IMR-90 (cell line): ENCODE measurements at regions not wholly inside any gene's neighbourhood (a gene's known extent, or its start where the extent isn't known, plus 50 kb on each side); places are given as distances from the start of the nearest gene placed in this dataset.

ENCODE experiments used
- ATAC-seq: fragments of 200-7000 bp; cut with Tn5 transposase; 2 replicates; pipeline ENCODE4 v1.9.1; 2020; ENCODE audit warnings: low read depth, mild to moderate bottlenecking, moderate library complexity
- BruUV-seq: library from RNA; stranded (reverse); fragments of 400-500 nt; replicated peaks from 2 replicates; lab custom pipeline; 2021; lab: Mats Ljungman, UMichigan
- CTCF ChIA-PET: fragments of 300-600 bp; formaldehyde crosslinking; extraction: SDS; loops from one replicate; lab custom pipeline; 2021; ENCODE audit warnings: antibody characterized with exemption; lab: Yijun Ruan, JAX
- POLR2A ChIA-PET: fragments of 300-600 bp; sonication (Branson Sonifier 250); formaldehyde crosslinking; loops from one replicate; lab custom pipeline; 2022; ENCODE audit warnings: antibody characterized with exemption; ENCODE audit not compliant: unreplicated experiment; lab: Charles Lee
- DNase-seq: peaks from one replicate; pipeline ENCODE4 v3.0.0; 2013
- H2AFZ ChIP-seq: replicated peaks from 2 replicates; pipeline ENCODE3; 2013; ENCODE audit warnings: low read length, mild to moderate bottlenecking; ENCODE audit not compliant: poor library complexity
- H2AK5ac ChIP-seq: 2 replicates; pipeline ENCODE4 v1.6.1; 2013; ENCODE audit warnings: low read depth, low read length, inconsistent platforms
- H2AK9ac ChIP-seq: replicated peaks from 2 replicates; pipeline ENCODE3; 2013; ENCODE audit warnings: mild to moderate bottlenecking, low read depth, low read length, moderate library complexity; ENCODE audit not compliant: poor library complexity
- H2BK120ac ChIP-seq: 2 replicates; pipeline ENCODE4 v1.6.1; 2013; ENCODE audit warnings: low read depth, low read length, inconsistent platforms
- H2BK15ac ChIP-seq: 3 replicates; pipeline ENCODE4 v1.6.1; 2013; ENCODE audit warnings: low read depth, low read length, inconsistent platforms
- H2BK20ac ChIP-seq: 2 replicates; pipeline ENCODE4 v1.6.1; 2013; ENCODE audit warnings: low read depth, mild to moderate bottlenecking, inconsistent platforms, low read length, moderate library complexity
- H2BK5ac ChIP-seq: 2 replicates; pipeline ENCODE4 v1.6.1; 2013; ENCODE audit warnings: mild to moderate bottlenecking, low read depth, low read length, inconsistent platforms; ENCODE audit not compliant: poor library complexity, severe bottlenecking
- H3K14ac ChIP-seq: replicated peaks from 2 replicates; pipeline ENCODE4 v1.6.1; 2013; ENCODE audit warnings: low read depth, low read length, inconsistent platforms
- H3K18ac ChIP-seq: 2 replicates; pipeline ENCODE4 v1.6.1; 2013; ENCODE audit warnings: low read depth, low read length, control low read depth
- H3K23ac ChIP-seq: 2 replicates; pipeline ENCODE4 v1.6.1; 2013; ENCODE audit warnings: low read depth, low read length, inconsistent platforms
- H3K27ac ChIP-seq: 2 replicates; pipeline ENCODE4 v1.5.1; 2013; ENCODE audit warnings: mild to moderate bottlenecking, control low read depth, low read length; ENCODE audit not compliant: insufficient read depth
- H3K27me3 ChIP-seq: 2 replicates; pipeline ENCODE4 v1.6.1; 2013; ENCODE audit warnings: low read length; ENCODE audit not compliant: control insufficient read depth, insufficient read depth
- H3K36me3 ChIP-seq: 2 replicates; pipeline ENCODE4 v1.6.1; 2013; ENCODE audit warnings: low read length, mixed read lengths; ENCODE audit not compliant: control insufficient read depth, insufficient read depth
- H3K4ac ChIP-seq: 2 replicates; pipeline ENCODE4 v1.6.1; 2013; ENCODE audit warnings: low read depth, low read length, inconsistent platforms
- H3K4me1 ChIP-seq: 2 replicates; pipeline ENCODE4 v1.6.1; 2013; ENCODE audit warnings: low read length, mixed read lengths; ENCODE audit not compliant: control insufficient read depth, insufficient read depth
- H3K4me2 ChIP-seq: 2 replicates; pipeline ENCODE4 v1.6.1; 2013; ENCODE audit warnings: low read depth, mild to moderate bottlenecking, control low read depth, low read length, moderate library complexity
- H3K4me3 ChIP-seq: 2 replicates; pipeline ENCODE4 v1.5.1; 2013; ENCODE audit warnings: low read depth, mild to moderate bottlenecking, control low read depth, low read length, moderate library complexity; ENCODE audit not compliant: insufficient read depth
- H3K56ac ChIP-seq: 2 replicates; pipeline ENCODE4 v1.6.1; 2013; ENCODE audit warnings: low read length, inconsistent platforms; ENCODE audit not compliant: insufficient read depth; ENCODE audit errors: extremely low read depth
- H3K79me1 ChIP-seq, 2 experiments: 2 replicates each; pipeline ENCODE4 v1.6.1; 2013; ENCODE audit warnings: low read length in 2 of 2, inconsistent platforms in 1 of 2, low read depth in 1 of 2
- H3K9ac ChIP-seq: 2 replicates; pipeline ENCODE4 v1.6.1; 2013; ENCODE audit warnings: low read depth, low read length, control low read depth
- H3K9me1 ChIP-seq: 2 replicates; pipeline ENCODE4 v1.6.1; 2013; ENCODE audit warnings: low read length, inconsistent platforms; ENCODE audit not compliant: insufficient read depth
- H3K9me3 ChIP-seq: 2 replicates; pipeline ENCODE4 v1.6.1; 2013; ENCODE audit warnings: low read length; ENCODE audit not compliant: control insufficient read depth, insufficient read depth
- H4K20me1 ChIP-seq: 2 replicates; pipeline ENCODE4 v1.6.1; 2013; ENCODE audit warnings: low read length, inconsistent platforms; ENCODE audit not compliant: insufficient read depth
- H4K5ac ChIP-seq: 2 replicates; pipeline ENCODE4 v1.6.1; 2013; ENCODE audit warnings: mild to moderate bottlenecking, low read depth, low read length, control low read depth
- H4K8ac ChIP-seq, 2 experiments: 2 replicates each; pipeline ENCODE4 v1.6.1; 2013; ENCODE audit warnings: low read depth in 2 of 2, low read length in 2 of 2, control low read depth in 1 of 2, inconsistent platforms in 1 of 2
- H4K91ac ChIP-seq: 2 replicates; pipeline ENCODE4 v1.6.1; 2013; ENCODE audit warnings: low read depth, low read length, inconsistent platforms; ENCODE audit not compliant: insufficient read depth
- BHLHE40 ChIP-seq: fragments of 150-350 bp; IDR thresholded peaks from 2 replicates; pipeline ENCODE4 v1.6.1; 2016; ENCODE audit warnings: mild to moderate bottlenecking, low read depth, low read length
- CEBPB ChIP-seq: IDR thresholded peaks from 2 replicates; pipeline ENCODE4 v1.6.1; 2012; ENCODE audit warnings: low read depth, low read length, improper control_type of control experiment
- CHD1 ChIP-seq: IDR thresholded peaks from 2 replicates; pipeline ENCODE4 v1.6.1; 2012; ENCODE audit warnings: low read depth, low read length, improper control_type of control experiment
- CTCF ChIP-seq: conservative IDR thresholded peaks from 2 replicates; pipeline ENCODE4 v1.5.1; 2012; ENCODE audit warnings: mild to moderate bottlenecking, low read depth, low read length, improper control_type of control experiment
- ELK1 ChIP-seq: fragments of 150-350 bp; IDR thresholded peaks from 2 replicates; pipeline ENCODE4 v1.6.1; 2016; ENCODE audit warnings: low read depth, mild to moderate bottlenecking, low read length, moderate library complexity, borderline replicate concordance
- FOS ChIP-seq: fragments of 150-350 bp; IDR thresholded peaks from 2 replicates; pipeline ENCODE4 v1.6.1; 2016; ENCODE audit warnings: low read depth, low read length
- MAFK ChIP-seq: IDR thresholded peaks from 2 replicates; pipeline ENCODE4 v1.6.1; 2012; ENCODE audit warnings: low read depth, low read length, improper control_type of control experiment
- MAZ ChIP-seq: IDR thresholded peaks from 2 replicates; pipeline ENCODE4 v1.6.1; 2012; ENCODE audit warnings: low read depth, mild to moderate bottlenecking, low read length, improper control_type of control experiment, moderate library complexity, borderline replicate concordance
- MXI1 ChIP-seq: IDR thresholded peaks from 2 replicates; pipeline ENCODE4 v1.6.1; 2012; ENCODE audit warnings: low read depth, mild to moderate bottlenecking, low read length, moderate library complexity, borderline replicate concordance
- NFE2L2 ChIP-seq: fragments of 150-350 bp; IDR thresholded peaks from 2 replicates; pipeline ENCODE4 v1.6.1; 2016; ENCODE audit warnings: low read depth, mild to moderate bottlenecking, low read length
- POLR2A ChIP-seq: IDR thresholded peaks from 2 replicates; pipeline ENCODE4 v1.6.1; 2012; ENCODE audit warnings: mild to moderate bottlenecking, low read depth, low read length
- RAD21 ChIP-seq: IDR thresholded peaks from 2 replicates; pipeline ENCODE4 v1.6.1; 2012; ENCODE audit warnings: low read length, improper control_type of control experiment
- RCOR1 ChIP-seq: IDR thresholded peaks from 2 replicates; pipeline ENCODE4 v1.6.1; 2012; ENCODE audit warnings: mild to moderate bottlenecking, low read length, improper control_type of control experiment; ENCODE audit not compliant: insufficient replicate concordance
- RFX5 ChIP-seq: IDR thresholded peaks from 2 replicates; pipeline ENCODE4 v1.8.0; 2012; ENCODE audit warnings: low read depth, mild to moderate bottlenecking, low read length, moderate library complexity
- SMC3 ChIP-seq: fragments of 150-350 bp; IDR thresholded peaks from 2 replicates; pipeline ENCODE4 v1.6.1; 2016; ENCODE audit warnings: low read depth, mild to moderate bottlenecking, antibody characterized with exemption, low read length, moderate library complexity
- USF2 ChIP-seq: fragments of 150-350 bp; IDR thresholded peaks from 2 replicates; pipeline ENCODE4 v1.6.1; 2017; ENCODE audit warnings: mild to moderate bottlenecking, antibody characterized with exemption, low read length, low read depth
- WGBS, 2 experiments: methylation state at CpG; one replicate each; pipeline versions ENCODE4 v1.1.5 to v1.1.7; 2013; ENCODE audit warnings: missing lambda C conversion rate in 2 of 2; ENCODE audit not compliant: insufficient read length in 1 of 2; ENCODE audit errors: extremely low coverage in 2 of 2; 5-methylcytosine and 5-hydroxymethylcytosine counted together
- dilution Hi-C: fragments of 300-500 bp; cut with HindIII; formaldehyde crosslinking; loops from one replicate; pipeline ENCODE4 v1.14.3; 2018; ENCODE audit warnings: low sequenced_read_pairs; ENCODE audit not compliant: unreplicated experiment
- in situ Hi-C: fragments of 300-500 bp; cut with MboI; formaldehyde crosslinking; loops from 3 replicates; pipeline ENCODE4 v1.14.3; 2019; ENCODE audit warnings: low sequenced_read_pairs, inconsistent platforms, mixed read lengths
- intact Hi-C: fragments of 100-400 bp; cut with micrococcal nuclease; formaldehyde crosslinking; loops from 2 replicates; pipeline ENCODE4 v1.10.0; 2022

- peaks cover 34% of the 10 kb centered on the region for H3K27me3 ChIP-seq
- no peak overlapping the region for H3K4me2 ChIP-seq
- H3K79me1 ChIP-seq = no peaks in the 10 kb centered on the region
- no peak overlapping the region for H4K5ac ChIP-seq
- no peaks in the 10 kb centered on the region for H3K4me1 ChIP-seq
- no peaks in the 10 kb centered on the region for H4K20me1 ChIP-seq
- H2AK5ac ChIP-seq = no peak overlapping the region
- no peak overlapping the region for H3K56ac ChIP-seq
- no peak overlapping the region for H3K27ac ChIP-seq
- no peak overlapping the region for H3K18ac ChIP-seq
- no peak overlapping the region for H4K91ac ChIP-seq
- 50% methylated on average over 1 of the region's 2 CpGs; no CpG with 5 or more reads in 1 of the 2 experiments for WGBS, 2 experiments
- H2BK5ac ChIP-seq = no peak overlapping the region
- TF ChIP-seq RAD21 (no peak), NFE2L2 (no peak), FOS (no peak), CEBPB (no peak), RFX5 (no peak), SMC3 (no peak), RCOR1 (no peak), CHD1 (no peak), BHLHE40 (no peak), MAFK (no peak), POLR2A (no peak), ELK1 (no peak), MXI1 (no peak), USF2 (no peak), MAZ (no peak), CTCF (no peak)
- DNase-seq = no peak
- no peak overlapping the region for H3K23ac ChIP-seq
- no peak overlapping the region for H3K14ac ChIP-seq
- no peak overlapping the region for H3K4ac ChIP-seq
- no peak overlapping the region for H2BK120ac ChIP-seq
- no peak overlapping the region for H2AFZ ChIP-seq
- no TSS peak for BruUV-seq
- POLR2A ChIA-PET = no interaction called here
- no peak overlapping the region for H2BK15ac ChIP-seq
- no peaks in the 10 kb centered on the region for H3K9me3 ChIP-seq
- intact Hi-C loops (no loop called here), dilution Hi-C loops (no loop called here), in situ Hi-C loops (no loop called here)
- no peak overlapping the region for H3K4me3 ChIP-seq
- no peak overlapping the region for H2AK9ac ChIP-seq
- no peak for ATAC-seq
- CTCF ChIA-PET = no interaction called here
- H3K36me3 ChIP-seq = no peaks in the 10 kb centered on the region
- H3K9me1 ChIP-seq = 0 out of 2 replicates have a peak, but pooled peaks cover 2% of the 10 kb centered on the region
- H3K9ac ChIP-seq = no peak overlapping the region
- H2BK20ac ChIP-seq = no peak overlapping the region
- no peak overlapping the region for H4K8ac ChIP-seq
Observed at GRCh38 chr3:184485241-184485640, 76.3 kb upstream of the EPHB3 start.
